ENCODE measurements at regions not wholly inside any gene's neighbourhood (a gene's known extent, or its start where the extent isn't known, plus 50 kb on each side); places are given as distances from the start of the nearest gene placed in this dataset.

DNA sequence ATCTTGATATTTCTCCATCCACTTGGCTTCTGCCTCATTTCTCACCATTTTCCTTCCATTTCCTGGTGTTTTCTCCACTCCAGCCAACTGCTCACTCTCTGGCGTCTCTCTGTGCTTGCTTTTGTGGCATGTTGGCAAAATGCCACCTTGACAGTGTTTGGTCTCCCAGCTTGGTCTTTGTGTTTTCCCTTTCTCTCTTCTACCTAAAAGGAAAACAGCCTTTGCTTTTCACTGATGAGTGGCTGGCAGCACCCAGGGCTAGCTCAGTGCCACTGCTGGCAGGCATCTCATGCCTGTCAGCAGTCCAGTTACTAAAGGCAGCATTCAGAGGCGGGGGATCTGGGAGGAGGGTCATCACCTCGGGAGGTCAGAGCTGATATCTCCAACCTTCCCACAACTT, 55.3 kb upstream of the DSCAM start:
- TF ChIP-seq CTCF (IDR thresholded peaks at IDR 0.05) (no peak), EZH2 (IDR thresholded peaks at IDR 0.05; ENCODE audit: borderline replicate concordance, insufficient read depth, low read depth, low read length, poor library complexity, severe bottlenecking) (no peak)
